GM12874 (cell line): ENCODE measurements at regions not wholly inside any gene's neighbourhood (a gene's known extent, or its start where the extent isn't known, plus 50 kb on each side); places are given as distances from the start of the nearest gene placed in this dataset.

Experiments used
- CTCF ChIP-seq: IDR thresholded peaks from 2 replicates; pipeline ENCODE4 v1.5.1; 2011; ENCODE audit warnings: low read depth, mild to moderate bottlenecking, control low read depth, low read length, moderate library complexity; ENCODE audit not compliant: insufficient read depth

GRCh38 chr2:49569176-49569575 is 414.9 kb upstream of the FSHR start:
- no peak for TF ChIP-seq CTCF

- TF ChIP-seq CTCF = no peak
These were observed 413.7 kb upstream of the FSHR start for GRCh38 chr2:49567811-49568600.

DNA sequence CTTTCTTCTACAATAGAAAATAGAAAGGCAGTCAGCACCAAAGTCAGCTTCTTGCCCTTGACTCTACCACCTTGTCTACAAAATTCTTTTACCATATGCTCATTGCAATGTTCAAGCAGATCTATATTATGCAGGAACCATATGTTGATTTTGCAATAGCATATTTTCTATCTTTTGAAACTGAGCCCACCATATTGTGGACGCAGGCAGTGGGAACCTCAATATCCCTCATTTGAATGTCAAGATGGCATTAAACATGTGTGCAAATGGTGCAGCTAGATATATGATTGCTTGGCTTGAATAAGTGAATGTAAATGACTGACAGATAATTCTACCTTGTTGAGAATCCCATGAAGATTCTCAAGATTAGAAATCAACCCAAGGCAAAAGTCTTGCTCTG is 412.7 kb upstream of the FSHR start:
- TF ChIP-seq CTCF = no peak

DNA sequence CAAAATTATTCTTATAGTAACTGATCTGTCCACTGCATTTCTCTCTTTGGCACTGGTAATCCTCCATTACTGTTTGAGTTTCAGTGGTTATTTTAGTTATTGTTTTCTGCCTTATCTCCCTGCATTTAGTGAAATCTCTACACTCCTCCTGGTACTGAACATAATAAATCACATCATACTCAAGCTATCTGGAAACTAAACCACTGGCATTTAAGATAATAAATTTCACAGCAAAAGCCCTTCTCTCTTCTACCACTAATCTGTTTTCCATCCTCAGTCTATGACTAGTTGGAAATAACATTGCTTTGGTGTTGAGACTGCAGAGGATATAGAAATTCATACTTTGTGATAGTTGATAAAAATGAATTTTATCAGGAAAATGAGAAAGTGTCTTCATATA is 399.3 kb upstream of the FSHR start:
- no peak for TF ChIP-seq CTCF

DNA sequence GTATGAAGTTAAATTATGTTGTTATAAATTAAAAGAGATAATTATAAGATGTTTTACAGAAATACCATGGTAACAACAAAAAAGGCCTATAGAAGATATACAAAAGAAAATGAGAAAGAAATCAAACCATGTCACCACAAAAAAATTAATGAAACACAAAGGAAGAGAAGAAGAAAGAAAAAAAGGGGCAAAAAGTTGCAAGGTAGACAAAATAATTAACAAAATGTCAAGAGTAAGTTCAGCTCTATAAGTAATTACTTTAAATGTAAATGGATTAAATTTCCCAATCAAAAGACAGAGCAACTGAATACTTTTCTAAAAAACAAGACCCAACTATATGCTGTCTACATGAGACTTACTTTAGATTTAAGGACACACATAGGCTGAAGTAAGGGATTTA is 378.4 kb upstream of the FSHR start:
- TF ChIP-seq CTCF = no peak

- no peak for TF ChIP-seq CTCF
These were observed 361.9 kb upstream of the FSHR start for GRCh38 chr2:49515996-49516782.

DNA sequence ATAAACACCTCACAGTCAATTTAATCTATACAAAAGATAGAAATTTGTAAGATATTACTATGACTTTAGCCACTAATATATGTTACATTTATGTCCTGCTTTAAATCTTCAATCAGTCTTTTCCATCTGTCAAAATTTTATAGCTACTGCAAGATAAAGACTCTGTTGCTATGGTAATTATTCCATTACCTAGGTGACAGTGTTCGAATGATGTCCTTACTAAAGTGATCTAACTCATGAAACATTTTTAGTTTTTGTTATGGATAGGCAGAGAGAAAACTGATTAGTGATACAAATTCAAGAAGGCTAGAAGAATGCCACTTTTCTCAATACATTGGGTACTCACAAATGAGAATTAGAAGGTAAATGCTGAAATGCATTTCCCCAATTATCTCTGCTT is 359.9 kb upstream of the FSHR start:
- TF ChIP-seq CTCF = no peak
